Activated naive CD8-positive, alpha-beta T cell treated with anti-CD3 and anti-CD28 coated beads, Interleukin-2, amount 10 ng/mL, durations not matched to agents 7 days and 5 days (primary cell): ENCODE measurements at regions not wholly inside any gene's neighbourhood (a gene's known extent, or its start where the extent isn't known, plus 50 kb on each side); places are given as distances from the start of the nearest gene placed in this dataset.
A peak's percentile ranks its signal among the peaks of the same experiment; 100 is the strongest.

Source experiments
- ATAC-seq: fragments of 150-1000 bp; cut with Tn5 transposase; one replicate; pipeline ENCODE4 v1.10.0; 2021; ENCODE audit warnings: low read depth, moderate library complexity
- POLR2A ChIA-PET: fragments of 350-600 bp; sonication (Branson Sonifier 250); formaldehyde crosslinking; loops from one replicate; lab custom pipeline; 2021; ENCODE audit warnings: antibody characterized with exemption; lab: Charles Lee
- DNase-seq: peaks from one replicate; pipeline ENCODE4 v3.0.0; 2021
- H3K27ac Mint-ChIP-seq: one replicate; pipeline ENCODE4 v1.8.0; 2022; ENCODE audit warnings: mild to moderate bottlenecking, mixed read lengths
- H3K27me3 Mint-ChIP-seq: one replicate; pipeline ENCODE4 v1.8.0; 2022; ENCODE audit warnings: mild to moderate bottlenecking, moderate library complexity, mixed read lengths
- H3K36me3 Mint-ChIP-seq: one replicate; pipeline ENCODE4 v1.8.0; 2021; ENCODE audit warnings: mild to moderate bottlenecking, mixed read lengths
- H3K4me1 Mint-ChIP-seq: one replicate; pipeline ENCODE4 v1.8.0; 2021; ENCODE audit warnings: mixed read lengths
- H3K4me3 Mint-ChIP-seq: one replicate; pipeline ENCODE4 v1.8.0; 2022; ENCODE audit warnings: mild to moderate bottlenecking, moderate library complexity, mixed read lengths
- H3K9me3 Mint-ChIP-seq: one replicate; pipeline ENCODE4 v1.8.0; 2021; ENCODE audit warnings: mixed read lengths

DNA sequence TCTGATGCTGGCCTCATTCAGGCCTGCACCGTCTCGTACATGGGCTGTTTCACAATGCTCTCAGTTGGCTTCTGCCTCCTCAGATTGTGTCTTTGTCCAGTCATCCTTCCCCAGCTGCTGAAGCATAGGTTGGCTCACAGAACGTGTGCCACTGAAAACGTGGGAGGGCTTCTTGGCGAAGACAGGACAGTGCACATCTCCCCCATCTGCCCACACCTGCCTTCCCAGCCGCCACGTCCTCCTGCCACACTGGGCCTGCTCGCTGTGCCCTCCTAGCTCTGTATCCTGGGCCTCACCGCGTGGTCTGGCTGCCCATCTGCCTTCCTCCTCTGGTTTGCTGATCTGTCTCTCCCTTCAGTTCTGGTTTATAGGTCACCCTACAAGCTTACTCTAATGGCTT, 230.0 kb upstream of the TOPAZ1 start:
- no peak overlapping the region for H3K27ac Mint-ChIP-seq
- peaks cover 8% of the 10 kb centered on the region for H3K4me1 Mint-ChIP-seq
- DNase-seq = no peak
- no peak for ATAC-seq
- no peaks in the 10 kb centered on the region for H3K36me3 Mint-ChIP-seq
- no peaks in the 10 kb centered on the region for H3K9me3 Mint-ChIP-seq
- no peak overlapping the region for H3K4me3 Mint-ChIP-seq
- peaks cover 57% of the 10 kb centered on the region for H3K27me3 Mint-ChIP-seq
- POLR2A ChIA-PET = no interaction called here

DNA sequence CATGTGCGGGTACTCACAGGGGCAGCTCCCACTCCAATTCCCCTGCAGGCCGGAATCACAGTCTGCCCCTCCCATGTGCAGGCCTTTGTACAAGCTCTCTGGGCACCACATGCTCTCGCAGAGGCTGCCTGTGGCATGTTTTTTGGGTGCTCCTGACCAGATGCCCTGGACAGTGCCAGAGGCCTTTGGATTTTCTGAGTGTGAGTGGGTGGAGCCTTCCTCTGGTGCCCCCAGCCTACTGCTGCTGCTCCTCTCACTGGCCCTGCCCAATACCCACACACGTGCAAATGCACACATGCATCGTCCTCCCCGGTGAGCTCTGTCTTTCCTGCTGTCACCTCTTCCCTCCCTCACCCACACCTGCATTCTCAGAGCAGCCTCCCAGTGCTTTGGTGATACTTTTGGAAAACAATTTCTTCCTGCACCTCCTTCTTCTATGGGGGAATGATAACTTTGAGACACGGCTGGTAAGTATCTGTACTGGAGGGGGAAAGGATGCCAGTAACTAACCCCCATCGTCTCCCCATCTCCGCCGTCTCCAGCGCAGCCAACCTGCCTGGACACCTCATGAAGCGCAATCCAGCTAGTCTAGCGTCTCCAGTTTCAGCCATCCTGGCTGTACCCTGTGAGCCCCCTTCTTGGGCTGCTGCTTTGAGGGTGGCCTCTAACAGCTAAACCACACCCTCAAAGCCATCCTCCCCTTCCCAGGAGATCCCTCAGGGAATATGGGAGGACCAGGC, 229.4 kb upstream of the TOPAZ1 start:
- Mint-ChIP-seq H3K27ac (no peak overlapping the region), H3K27me3 (peaks cover 58% of the 10 kb centered on the region), H3K4me3 (no peak overlapping the region), H3K9me3 (no peaks in the 10 kb centered on the region), H3K4me1 (peaks cover 14% of the 10 kb centered on the region), H3K36me3 (no peaks in the 10 kb centered on the region)
- DNase-seq (no peak), ATAC-seq (no peak)
- POLR2A ChIA-PET = no interaction called here

DNA sequence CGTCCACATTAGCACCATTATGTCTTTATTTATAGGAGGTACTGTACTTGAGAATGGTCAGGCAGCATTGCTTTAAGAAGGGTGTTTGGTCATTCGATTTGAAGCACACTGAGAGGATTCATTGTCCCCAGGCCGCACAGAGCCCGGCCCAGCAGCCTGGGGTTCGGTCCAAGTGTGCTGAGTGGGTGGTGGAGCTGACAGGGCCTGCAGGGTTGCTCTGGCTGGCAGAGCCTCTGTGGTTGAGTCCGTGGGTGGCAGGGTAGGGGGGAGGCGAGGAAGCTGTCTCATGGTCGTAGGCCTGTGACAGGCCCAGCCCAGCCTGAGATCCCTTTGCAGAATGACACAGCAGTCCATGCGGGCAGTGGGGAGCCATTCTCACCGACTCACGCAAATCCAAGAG, 227.7 kb upstream of the TOPAZ1 start:
- no peaks in the 10 kb centered on the region for H3K36me3 Mint-ChIP-seq
- POLR2A ChIA-PET = no interaction called here
- H3K4me3 Mint-ChIP-seq = no peak overlapping the region
- no peak for DNase-seq
- peaks cover 15% of the 10 kb centered on the region for H3K4me1 Mint-ChIP-seq
- no peaks in the 10 kb centered on the region for H3K9me3 Mint-ChIP-seq
- H3K27me3 Mint-ChIP-seq = peaks cover 58% of the 10 kb centered on the region
- no peak for ATAC-seq
- H3K27ac Mint-ChIP-seq = no peak overlapping the region

DNA sequence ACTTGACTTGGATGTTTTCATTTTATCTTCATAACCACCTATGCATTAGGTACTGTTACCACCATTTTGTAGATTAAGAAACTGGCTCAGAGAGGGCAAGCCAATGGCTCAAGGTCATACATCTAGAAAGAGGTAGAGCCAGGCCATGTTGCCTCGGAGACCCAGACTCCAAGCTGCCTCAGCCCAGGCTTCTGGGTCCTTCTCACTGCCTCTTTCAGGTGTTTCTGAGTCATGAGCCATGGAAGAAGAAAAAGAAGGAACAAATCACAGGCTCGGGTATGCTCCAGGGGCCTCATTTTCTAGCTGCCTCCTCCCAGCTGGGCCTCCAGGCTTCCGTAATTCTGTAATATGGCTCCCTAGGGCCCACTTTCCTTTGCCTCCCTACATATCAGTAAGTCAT, 226.5 kb upstream of the TOPAZ1 start:
- Mint-ChIP-seq H3K27me3 (peaks cover 60% of the 10 kb centered on the region), H3K36me3 (no peaks in the 10 kb centered on the region), H3K9me3 (no peaks in the 10 kb centered on the region), H3K4me1 (peaks cover 15% of the 10 kb centered on the region), H3K27ac (no peak overlapping the region), H3K4me3 (no peak overlapping the region)
- ATAC-seq (no peak), DNase-seq (no peak)
- POLR2A ChIA-PET = no interaction called here

DNA sequence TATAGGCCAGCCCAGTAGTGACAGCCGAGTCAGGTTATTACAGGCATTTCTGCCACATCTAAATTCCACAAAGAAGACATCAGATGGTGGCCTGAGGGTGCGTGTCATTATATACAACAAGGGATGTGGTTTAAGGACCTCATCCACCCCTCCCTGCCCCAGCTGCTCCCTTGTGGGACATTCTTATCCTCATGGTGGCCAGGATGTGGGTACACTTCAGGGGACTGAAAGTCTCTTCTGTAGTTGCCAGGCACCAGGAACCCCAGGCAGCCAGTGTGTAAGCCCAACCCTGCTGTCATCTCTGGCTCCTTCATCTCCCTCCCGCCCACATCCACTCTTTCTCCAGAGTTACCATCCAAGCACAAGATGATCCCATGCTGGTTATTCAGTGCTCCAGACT, 224.9 kb upstream of the TOPAZ1 start:
- H3K27me3 Mint-ChIP-seq = peaks cover 65% of the 10 kb centered on the region
- peak overlapping the region; percentile 17 for H3K4me3 Mint-ChIP-seq
- DNase-seq = peak; percentile 44
- POLR2A ChIA-PET = no interaction called here
- H3K36me3 Mint-ChIP-seq = no peaks in the 10 kb centered on the region
- H3K9me3 Mint-ChIP-seq = no peaks in the 10 kb centered on the region
- peak; percentile 93 for ATAC-seq
- no peak overlapping the region for H3K27ac Mint-ChIP-seq
- H3K4me1 Mint-ChIP-seq = peaks cover 15% of the 10 kb centered on the region

DNA sequence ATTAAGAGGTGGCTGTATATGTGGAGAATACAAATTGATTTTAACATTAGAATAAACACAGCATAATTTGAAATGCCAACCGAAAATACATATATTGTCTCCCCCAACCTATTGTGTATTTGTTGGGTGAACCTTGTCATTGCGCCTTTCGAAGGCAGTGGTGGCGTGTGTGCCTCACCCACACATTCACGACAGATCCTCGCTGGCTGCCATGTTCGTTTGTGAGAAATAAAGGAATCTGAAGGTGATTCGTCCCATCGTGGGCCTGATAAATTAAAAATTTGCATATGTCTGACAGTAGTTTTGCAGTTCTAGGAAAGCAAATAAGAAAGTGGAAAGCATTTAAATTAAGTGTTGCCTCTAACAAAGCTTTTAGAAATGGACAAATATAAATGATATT, 222.8 kb upstream of the TOPAZ1 start:
- peaks cover 18% of the 10 kb centered on the region for H3K4me1 Mint-ChIP-seq
- no peak overlapping the region for H3K27ac Mint-ChIP-seq
- no peak for ATAC-seq
- H3K4me3 Mint-ChIP-seq = no peak overlapping the region
- POLR2A ChIA-PET = no interaction called here
- DNase-seq = no peak
- H3K9me3 Mint-ChIP-seq = no peaks in the 10 kb centered on the region
- H3K36me3 Mint-ChIP-seq = no peaks in the 10 kb centered on the region
- H3K27me3 Mint-ChIP-seq = peaks cover 74% of the 10 kb centered on the region

DNA sequence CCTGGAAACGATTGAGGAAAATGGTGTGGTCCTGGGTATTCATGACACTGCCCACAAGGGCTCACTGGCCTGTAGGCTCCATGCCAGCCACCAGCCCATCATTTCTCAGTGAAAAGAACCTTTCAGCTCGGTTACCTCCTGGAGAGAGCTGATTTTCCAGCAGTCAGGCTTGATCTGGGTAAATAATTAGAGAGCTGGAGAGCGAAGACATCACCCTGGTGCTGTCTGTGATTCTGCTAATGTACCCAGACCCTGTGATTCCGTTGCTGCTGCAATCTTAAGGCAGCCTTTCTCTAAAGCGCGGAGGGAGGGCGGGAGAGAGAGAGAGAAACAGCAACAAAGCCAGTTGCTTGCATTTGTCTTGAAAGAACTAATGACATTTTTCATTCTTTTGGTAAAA, 221.9 kb upstream of the TOPAZ1 start:
- POLR2A ChIA-PET = interaction anchor here (0.8 kb wide), 1 partner anchor 31 kb away, joined by 3 read pairs; no protein-coding TSS in a partner anchor
- no peak overlapping the region for H3K27ac Mint-ChIP-seq
- no peaks in the 10 kb centered on the region for H3K9me3 Mint-ChIP-seq
- DNase-seq (no peak), ATAC-seq (no peak)
- peaks cover 79% of the 10 kb centered on the region for H3K27me3 Mint-ChIP-seq
- no peak overlapping the region for H3K4me3 Mint-ChIP-seq
- no peaks in the 10 kb centered on the region for H3K36me3 Mint-ChIP-seq
- H3K4me1 Mint-ChIP-seq = peaks cover 18% of the 10 kb centered on the region

DNA sequence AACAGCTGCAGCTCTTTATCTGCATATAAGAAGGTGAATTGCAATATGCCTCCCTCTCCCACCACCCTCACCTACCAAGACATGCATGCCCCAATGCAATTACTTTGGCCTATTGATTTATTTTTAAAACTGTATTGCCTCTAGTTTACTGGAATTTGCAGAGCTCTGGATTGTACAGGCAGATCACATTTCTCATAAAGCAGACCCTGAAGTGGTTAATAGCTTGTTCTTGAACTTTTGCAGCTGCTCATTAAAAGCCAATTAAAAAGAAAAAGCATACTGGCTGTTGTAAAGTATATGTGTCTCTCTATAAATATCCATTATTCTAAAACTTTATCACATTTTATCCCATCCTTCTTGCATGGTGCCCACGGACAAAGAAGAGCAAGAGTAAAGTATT, 221.5 kb upstream of the TOPAZ1 start:
- H3K27ac Mint-ChIP-seq = no peak overlapping the region
- no peaks in the 10 kb centered on the region for H3K9me3 Mint-ChIP-seq
- H3K36me3 Mint-ChIP-seq = no peaks in the 10 kb centered on the region
- DNase-seq = no peak
- H3K27me3 Mint-ChIP-seq = peaks cover 79% of the 10 kb centered on the region
- ATAC-seq = no peak
- POLR2A ChIA-PET = interaction anchor here (0.8 kb wide), 1 partner anchor 30 kb away, joined by 3 read pairs; no protein-coding TSS in a partner anchor
- no peak overlapping the region for H3K4me3 Mint-ChIP-seq
- peaks cover 18% of the 10 kb centered on the region for H3K4me1 Mint-ChIP-seq

DNA sequence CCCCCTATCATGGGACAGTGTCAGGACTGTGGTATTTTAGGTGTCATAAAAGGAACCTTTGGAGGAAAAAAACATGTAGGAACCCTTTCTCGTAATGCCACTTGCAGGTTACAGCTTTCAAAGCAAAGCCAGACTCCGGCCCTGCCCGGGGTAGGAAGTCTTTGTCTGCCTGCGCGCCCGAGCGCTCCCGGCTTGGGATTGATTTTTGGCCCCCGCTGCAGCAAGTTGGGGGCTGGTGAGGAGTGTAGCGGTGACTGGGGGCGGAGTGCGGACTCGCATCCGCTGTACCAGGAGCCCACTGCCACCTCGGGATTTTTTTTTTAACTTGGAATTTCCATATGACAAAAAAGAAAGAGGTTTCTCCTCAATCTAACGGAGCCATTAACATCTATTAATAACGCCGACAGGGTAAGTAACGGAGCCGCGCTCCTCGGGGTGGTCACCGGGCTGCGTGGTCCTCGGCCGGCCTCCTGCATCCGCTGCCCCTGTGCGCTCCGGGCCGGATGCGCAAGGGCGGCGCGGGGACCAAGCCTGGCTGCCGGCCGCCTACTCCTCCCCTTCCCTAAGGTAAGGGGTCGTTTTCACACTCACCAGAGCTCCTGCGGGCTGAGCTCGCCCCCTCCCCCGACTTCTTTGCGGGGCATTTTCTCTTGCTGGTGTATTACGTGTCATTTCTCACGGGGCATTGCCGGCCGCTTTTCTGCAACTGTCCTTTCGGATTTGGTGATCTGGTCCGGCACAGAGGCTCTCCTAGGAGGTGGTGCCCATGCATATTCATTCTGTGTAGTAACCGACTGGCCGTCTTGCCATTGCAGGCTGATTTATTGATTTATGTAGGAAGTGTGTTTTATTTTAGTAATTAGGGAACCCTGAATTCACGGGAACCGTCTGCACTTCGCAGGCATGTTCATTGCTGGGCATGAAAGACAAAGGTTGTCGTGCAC, 219.8 kb upstream of the TOPAZ1 start:
- ATAC-seq = no peak
- Mint-ChIP-seq H3K9me3 (no peaks in the 10 kb centered on the region), H3K27me3 (peaks cover 86% of the 10 kb centered on the region), H3K27ac (no peak overlapping the region), H3K4me3 (peak overlapping the region; percentile 31), H3K36me3 (no peaks in the 10 kb centered on the region), H3K4me1 (peaks cover 8% of the 10 kb centered on the region)
- POLR2A ChIA-PET = interaction anchor here (0.6 kb wide), 1 partner anchor 948 kb away, joined by 3 read pairs; no protein-coding TSS in a partner anchor
- no peak for DNase-seq

DNA sequence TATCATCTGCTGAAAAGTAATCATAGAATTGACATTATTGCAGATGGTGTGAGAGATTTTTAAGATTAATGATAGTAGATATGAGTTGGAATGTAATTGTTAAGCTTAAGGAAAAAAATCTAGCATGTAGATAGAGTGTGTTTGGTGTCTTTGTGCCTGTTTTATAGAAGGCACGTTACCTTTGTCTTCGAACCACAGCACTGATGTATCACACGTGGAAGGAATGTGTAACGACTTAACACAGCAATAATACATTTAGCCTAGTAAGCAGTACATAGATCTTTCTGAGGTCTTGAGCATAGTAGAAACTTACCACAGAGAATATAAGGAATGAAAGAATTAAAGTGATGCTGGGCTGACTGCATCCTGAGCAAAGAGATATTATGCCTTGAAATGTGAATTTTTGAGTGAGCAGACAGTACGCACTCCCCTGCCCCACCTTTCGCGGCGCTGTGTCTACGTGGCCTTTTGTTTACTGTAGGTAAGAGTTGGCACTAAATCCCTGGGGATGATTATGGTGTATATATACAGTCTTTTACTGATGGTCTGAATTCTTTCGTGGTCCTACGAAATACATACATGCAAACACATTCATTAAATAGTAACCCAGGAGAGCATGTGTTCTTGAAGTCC, 217.6 kb upstream of the TOPAZ1 start:
- Mint-ChIP-seq H3K9me3 (no peaks in the 10 kb centered on the region), H3K27ac (no peak overlapping the region), H3K4me3 (no peak overlapping the region), H3K27me3 (peaks cover 86% of the 10 kb centered on the region), H3K36me3 (no peaks in the 10 kb centered on the region), H3K4me1 (peaks cover 3% of the 10 kb centered on the region)
- no peak for ATAC-seq
- POLR2A ChIA-PET = no interaction called here
- DNase-seq = no peak

DNA sequence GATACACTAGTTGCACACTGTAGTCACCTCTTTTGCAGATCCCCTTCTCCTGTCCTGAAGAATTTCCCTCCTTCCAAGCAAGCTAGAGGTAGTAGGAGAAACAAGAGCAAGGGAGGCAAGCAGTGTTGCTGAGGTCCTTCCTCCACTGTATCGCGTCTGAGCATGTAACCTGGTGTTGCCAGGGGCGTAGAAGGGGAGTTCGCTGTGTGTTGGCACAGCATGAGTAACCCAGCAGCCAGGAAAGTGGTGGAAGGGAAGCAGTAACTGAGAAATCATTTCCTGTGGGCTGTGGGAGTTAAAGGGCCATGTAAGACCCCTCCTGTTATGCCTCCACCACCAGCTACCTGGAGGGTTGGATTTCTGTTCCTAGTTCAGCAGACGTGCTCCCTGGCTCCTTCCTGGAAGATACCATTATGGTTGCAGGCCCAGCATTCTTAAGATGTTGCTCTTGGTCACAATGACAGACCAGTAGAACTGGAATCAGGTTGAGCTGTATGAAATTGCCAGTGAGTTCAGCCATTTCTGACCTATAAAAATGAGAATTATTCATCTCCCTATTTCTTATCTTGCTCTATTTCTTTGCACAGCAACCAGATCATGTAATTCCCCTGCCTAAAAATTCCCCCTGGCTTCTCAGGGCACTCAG, 215.3 kb upstream of the TOPAZ1 start:
- ATAC-seq (no peak), DNase-seq (no peak)
- H3K4me3 Mint-ChIP-seq = no peak overlapping the region
- POLR2A ChIA-PET = no interaction called here
- H3K27ac Mint-ChIP-seq = no peak overlapping the region
- H3K9me3 Mint-ChIP-seq = no peaks in the 10 kb centered on the region
- H3K36me3 Mint-ChIP-seq = no peaks in the 10 kb centered on the region
- H3K27me3 Mint-ChIP-seq = peaks cover 71% of the 10 kb centered on the region
- peaks cover 3% of the 10 kb centered on the region for H3K4me1 Mint-ChIP-seq

DNA sequence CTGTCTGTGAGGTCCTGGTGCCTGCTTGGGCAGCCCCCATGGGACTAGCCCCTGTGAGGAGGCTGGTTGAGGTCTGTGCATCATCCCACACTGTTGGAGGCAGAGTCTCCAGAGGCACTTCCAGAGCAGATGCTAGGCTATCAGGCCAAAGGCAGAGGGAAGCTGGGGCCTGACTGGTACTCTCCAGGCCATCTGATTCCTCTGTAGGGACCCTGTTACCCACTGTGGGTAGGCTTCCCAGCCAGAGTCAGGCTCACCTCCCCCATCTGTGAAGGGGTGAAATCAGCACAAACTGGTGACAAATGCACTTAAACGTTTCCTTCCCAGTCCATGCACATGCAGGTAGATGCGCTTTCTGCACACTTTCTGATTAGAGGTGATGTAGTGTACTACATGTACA, 212.6 kb upstream of the TOPAZ1 start:
- peaks cover 54% of the 10 kb centered on the region for H3K27me3 Mint-ChIP-seq

DNA sequence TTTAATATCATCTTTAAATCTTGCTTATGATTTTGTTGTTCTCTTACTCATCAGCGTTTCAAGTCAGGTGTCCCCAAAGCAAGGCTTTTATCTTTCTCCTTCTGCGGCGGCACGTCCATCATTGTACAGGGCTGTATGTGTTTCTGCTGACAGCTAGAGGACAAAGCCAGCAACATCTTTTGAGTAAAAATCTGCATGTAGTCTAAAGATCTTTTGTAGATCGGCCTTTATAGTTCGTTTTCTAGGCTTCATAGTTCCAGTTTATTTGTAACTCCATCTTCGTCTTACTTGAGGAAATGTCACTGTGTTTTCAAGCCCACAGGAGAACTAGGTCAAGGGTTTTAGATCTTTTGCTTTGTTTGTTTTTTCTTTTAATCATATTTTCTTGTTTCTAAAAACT, 211.4 kb upstream of the TOPAZ1 start:
- Mint-ChIP-seq H3K4me1 (no peaks in the 10 kb centered on the region), H3K4me3 (no peak overlapping the region), H3K27ac (no peak overlapping the region), H3K36me3 (no peaks in the 10 kb centered on the region), H3K27me3 (peaks cover 45% of the 10 kb centered on the region), H3K9me3 (no peaks in the 10 kb centered on the region)
- DNase-seq = no peak
- no peak for ATAC-seq
- POLR2A ChIA-PET = no interaction called here

More for the DNA sequence above, 212.6 kb upstream of the TOPAZ1 start:
- no peak overlapping the region for H3K27ac Mint-ChIP-seq
- DNase-seq = no peak
- POLR2A ChIA-PET = no interaction called here
- H3K36me3 Mint-ChIP-seq = no peaks in the 10 kb centered on the region
- H3K4me1 Mint-ChIP-seq = no peaks in the 10 kb centered on the region
- no peaks in the 10 kb centered on the region for H3K9me3 Mint-ChIP-seq
- ATAC-seq = no peak
- H3K4me3 Mint-ChIP-seq = no peak overlapping the region
